HEK293 (cell line): ENCODE measurements at regions not wholly inside any gene's neighbourhood (a gene's known extent, or its start where the extent isn't known, plus 50 kb on each side); places are given as distances from the start of the nearest gene placed in this dataset.

Experiments
- CTCF ChIA-PET: fragments of 350-600 bp; formaldehyde crosslinking; extraction: SDS; loops from one replicate; lab custom pipeline; 2021; ENCODE audit warnings: antibody characterized with exemption; lab: Yijun Ruan, JAX
- POLR2A ChIA-PET: fragments of 300-600 bp; formaldehyde crosslinking; extraction: SDS; loops from one replicate; lab custom pipeline; 2020; ENCODE audit warnings: antibody characterized with exemption, inconsistent platforms; lab: Yijun Ruan, JAX
- H3K27ac ChIP-seq: fragments of 200-500 bp; sonication (Bioruptor generic); 2 replicates; pipeline ENCODE4 v1.5.1; 2014; ENCODE audit warnings: low read depth, low read length, control low read depth, inconsistent platforms; ENCODE audit errors: extremely low read depth
- H3K36me3 ChIP-seq, 2 experiments: fragments of 200-500 bp in 1 of 2; sonication (Bioruptor generic) in 1 of 2; 1 replicate in 1 of 2; 2 replicates in 1 of 2; pipeline ENCODE4 v1.5.1; 2014 to 2017; ENCODE audit warnings: inconsistent platforms in 2 of 2, low read length in 2 of 2; ENCODE audit not compliant: control insufficient read depth in 2 of 2, insufficient read depth in 1 of 2
- H3K4me1 ChIP-seq: fragments of 200-500 bp; sonication (Bioruptor generic); 2 replicates; pipeline ENCODE4 v1.5.1; 2014; ENCODE audit warnings: mild to moderate bottlenecking, low read length, inconsistent platforms; ENCODE audit not compliant: control insufficient read depth, insufficient read depth
- H3K4me3 ChIP-seq: 2 replicates; pipeline ENCODE4 v1.5.1; 2011; ENCODE audit warnings: low read depth, mild to moderate bottlenecking, control low read depth, low read length, moderate library complexity
- H3K9me3 ChIP-seq: fragments of 200-500 bp; sonication (Bioruptor generic); 2 replicates; pipeline ENCODE4 v1.5.1; 2014; ENCODE audit warnings: low read depth, low read length, inconsistent platforms; ENCODE audit not compliant: control insufficient read depth, insufficient read depth
- OVOL3 ChIP-seq: fragments of 450-650 bp; formaldehyde crosslinking; IDR thresholded peaks from 2 replicates; pipeline ENCODE4 v1.5.1; 2016; ENCODE audit warnings: missing biosample characterization, missing genetic modification characterization
- RBAK ChIP-seq: fragments of 450-650 bp; formaldehyde crosslinking; IDR thresholded peaks from 2 replicates; pipeline ENCODE4 v1.5.1; 2016; ENCODE audit warnings: missing biosample characterization, missing genetic modification characterization
- SCRT1 ChIP-seq: fragments of 450-650 bp; formaldehyde crosslinking; IDR thresholded peaks from 2 replicates; pipeline ENCODE4 v1.5.1; 2016; ENCODE audit warnings: missing biosample characterization, missing genetic modification characterization, borderline replicate concordance
- ZBTB20 ChIP-seq: fragments of 450-650 bp; formaldehyde crosslinking; IDR thresholded peaks from 2 replicates; pipeline ENCODE4 v1.5.1; 2016; ENCODE audit warnings: missing biosample characterization, missing genetic modification characterization
- ZNF121 ChIP-seq: fragments of 450-650 bp; formaldehyde crosslinking; IDR thresholded peaks from 2 replicates; pipeline ENCODE4 v1.5.1; 2016; ENCODE audit warnings: missing biosample characterization, missing genetic modification characterization
- ZNF138 ChIP-seq: fragments of 450-650 bp; formaldehyde crosslinking; IDR thresholded peaks from 2 replicates; pipeline ENCODE4 v1.5.1; 2016; ENCODE audit warnings: missing biosample characterization, missing genetic modification characterization, borderline replicate concordance
- ZNF292 ChIP-seq: fragments of 450-650 bp; formaldehyde crosslinking; IDR thresholded peaks from 2 replicates; pipeline ENCODE4 v1.5.1; 2016; ENCODE audit warnings: low read depth, missing biosample characterization, missing genetic modification characterization, borderline replicate concordance
- ZNF48 ChIP-seq: fragments of 450-650 bp; formaldehyde crosslinking; IDR thresholded peaks from 2 replicates; pipeline ENCODE4 v1.5.1; 2016; ENCODE audit warnings: missing biosample characterization, missing genetic modification characterization
- ZNF529 ChIP-seq: fragments of 450-650 bp; formaldehyde crosslinking; IDR thresholded peaks from 2 replicates; pipeline ENCODE4 v1.5.1; 2017; ENCODE audit warnings: missing genetic modification characterization, missing biosample characterization; ENCODE audit not compliant: insufficient replicate concordance
- ZNF555 ChIP-seq: fragments of 450-650 bp; formaldehyde crosslinking; conservative IDR thresholded peaks from 2 replicates; pipeline ENCODE4 v1.5.1; 2017; ENCODE audit warnings: missing biosample characterization, mild to moderate bottlenecking, missing genetic modification characterization, inconsistent platforms
- ZNF560 ChIP-seq: fragments of 450-650 bp; formaldehyde crosslinking; IDR thresholded peaks from 2 replicates; pipeline ENCODE4 v1.5.1; 2017; ENCODE audit warnings: missing biosample characterization, missing genetic modification characterization, borderline replicate concordance
- ZNF626 ChIP-seq: fragments of 450-650 bp; sonication (Bioruptor Pico); formaldehyde crosslinking; IDR thresholded peaks from 2 replicates; pipeline ENCODE4 v1.5.1; 2018; ENCODE audit warnings: missing biosample characterization, missing genetic modification characterization, inconsistent platforms
- ZNF768 ChIP-seq: fragments of 450-650 bp; formaldehyde crosslinking; IDR thresholded peaks from 2 replicates; pipeline ENCODE4 v1.5.1; 2018; ENCODE audit warnings: missing biosample characterization, mild to moderate bottlenecking, missing genetic modification characterization
- ZSCAN16 ChIP-seq: fragments of 450-650 bp; formaldehyde crosslinking; IDR thresholded peaks from 2 replicates; pipeline ENCODE4 v1.5.1; 2016; ENCODE audit warnings: missing biosample characterization, missing genetic modification characterization
- TF ChIP-seq, protein P1 (sequence below): fragments of 450-650 bp; formaldehyde crosslinking; IDR thresholded peaks from 2 replicates; pipeline ENCODE4 v1.5.1; 2017; ENCODE audit warnings: missing biosample characterization, missing genetic modification characterization
- TF ChIP-seq, protein P2 (sequence below): fragments of 450-650 bp; formaldehyde crosslinking; IDR thresholded peaks from 2 replicates; pipeline ENCODE4 v1.5.1; 2017; ENCODE audit warnings: missing biosample characterization, missing genetic modification characterization
- TF ChIP-seq, protein P3 (sequence below): fragments of 450-650 bp; formaldehyde crosslinking; IDR thresholded peaks from 2 replicates; pipeline ENCODE4 v1.5.1; 2016; ENCODE audit warnings: missing biosample characterization, missing genetic modification characterization
- TF ChIP-seq, protein P4 (sequence below): sonication (generic); formaldehyde crosslinking; IDR thresholded peaks from 2 replicates; pipeline ENCODE4 v1.8.1; 2022; ENCODE audit warnings: mild to moderate bottlenecking, moderate library complexity, missing genetic modification reagents
- TF ChIP-seq, protein P5 (sequence below): fragments of 450-650 bp; formaldehyde crosslinking; IDR thresholded peaks from 2 replicates; pipeline ENCODE4 v1.5.1; 2016; ENCODE audit warnings: missing biosample characterization, missing genetic modification characterization, borderline replicate concordance
- TF ChIP-seq, protein P6 (sequence below): fragments of 450-650 bp; formaldehyde crosslinking; IDR thresholded peaks from 2 replicates; pipeline ENCODE4 v1.5.1; 2017; ENCODE audit warnings: missing biosample characterization, missing genetic modification characterization

DNA sequence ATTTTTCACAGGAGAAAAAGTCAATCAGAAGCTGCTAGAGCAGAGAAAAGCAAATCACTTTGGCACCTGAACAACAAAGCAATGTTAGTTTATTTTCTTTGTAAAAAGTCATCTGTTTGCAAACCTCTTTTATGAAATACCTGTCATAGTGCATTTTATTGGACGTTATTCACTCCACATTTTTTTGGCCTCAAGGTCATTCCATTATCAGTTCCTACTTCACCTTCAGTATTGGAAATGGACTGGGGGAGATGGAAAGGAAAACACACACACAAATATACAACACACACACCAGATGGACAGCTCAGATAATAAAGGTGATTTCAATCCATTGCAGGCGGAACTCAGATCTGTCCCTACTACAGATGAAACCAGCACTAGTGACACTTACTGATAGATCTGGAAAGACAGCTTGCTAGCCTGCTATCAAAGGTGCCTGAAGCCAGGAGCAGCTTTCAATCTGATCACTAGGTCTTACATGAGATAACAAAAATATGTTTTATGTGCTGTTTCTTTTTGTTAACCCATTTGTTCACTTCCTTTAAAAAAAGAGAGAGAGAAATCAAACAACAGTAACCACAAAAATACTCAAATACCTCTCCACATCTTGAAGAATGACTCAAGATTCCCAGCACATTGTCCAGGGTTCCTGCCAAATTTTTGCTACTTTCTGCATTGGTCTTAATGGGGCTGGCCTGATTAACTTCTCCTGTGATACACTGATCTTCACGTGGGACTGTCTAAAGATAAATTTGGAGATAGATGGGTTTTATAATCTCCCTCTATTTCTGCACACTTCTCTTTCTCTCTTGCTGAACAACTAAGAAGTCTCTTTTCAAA is 844.3 kb upstream of the TENM4 start:
- Histone ChIP-seq H3K4me3 (no peak overlapping the region), H3K36me3 (no peaks in the 10 kb centered on the region), H3K27ac (no peak overlapping the region), H3K4me1 (no peaks in the 10 kb centered on the region), H3K9me3 (no peaks in the 10 kb centered on the region)
- no peak for TF ChIP-seq ZNF48 (tag by site-specific recombination)
- no peak for TF ChIP-seq SCRT1
- TF ChIP-seq, protein P1, sequence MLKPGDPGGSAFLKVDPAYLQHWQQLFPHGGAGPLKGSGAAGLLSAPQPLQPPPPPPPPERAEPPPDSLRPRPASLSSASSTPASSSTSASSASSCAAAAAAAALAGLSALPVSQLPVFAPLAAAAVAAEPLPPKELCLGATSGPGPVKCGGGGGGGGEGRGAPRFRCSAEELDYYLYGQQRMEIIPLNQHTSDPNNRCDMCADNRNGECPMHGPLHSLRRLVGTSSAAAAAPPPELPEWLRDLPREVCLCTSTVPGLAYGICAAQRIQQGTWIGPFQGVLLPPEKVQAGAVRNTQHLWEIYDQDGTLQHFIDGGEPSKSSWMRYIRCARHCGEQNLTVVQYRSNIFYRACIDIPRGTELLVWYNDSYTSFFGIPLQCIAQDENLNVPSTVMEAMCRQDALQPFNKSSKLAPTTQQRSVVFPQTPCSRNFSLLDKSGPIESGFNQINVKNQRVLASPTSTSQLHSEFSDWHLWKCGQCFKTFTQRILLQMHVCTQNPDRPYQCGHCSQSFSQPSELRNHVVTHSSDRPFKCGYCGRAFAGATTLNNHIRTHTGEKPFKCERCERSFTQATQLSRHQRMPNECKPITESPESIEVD (tag by site-specific recombination), result no peak
- no peak for TF ChIP-seq ZNF138 (tag by site-specific recombination)
- no peak for TF ChIP-seq ZNF560
- no peak for TF ChIP-seq OVOL3 (tag by site-specific recombination)
- no peak for TF ChIP-seq ZSCAN16 (tag by site-specific recombination)
- TF ChIP-seq ZNF626 (tag by site-specific recombination), result no peak
- TF ChIP-seq, protein P2, sequence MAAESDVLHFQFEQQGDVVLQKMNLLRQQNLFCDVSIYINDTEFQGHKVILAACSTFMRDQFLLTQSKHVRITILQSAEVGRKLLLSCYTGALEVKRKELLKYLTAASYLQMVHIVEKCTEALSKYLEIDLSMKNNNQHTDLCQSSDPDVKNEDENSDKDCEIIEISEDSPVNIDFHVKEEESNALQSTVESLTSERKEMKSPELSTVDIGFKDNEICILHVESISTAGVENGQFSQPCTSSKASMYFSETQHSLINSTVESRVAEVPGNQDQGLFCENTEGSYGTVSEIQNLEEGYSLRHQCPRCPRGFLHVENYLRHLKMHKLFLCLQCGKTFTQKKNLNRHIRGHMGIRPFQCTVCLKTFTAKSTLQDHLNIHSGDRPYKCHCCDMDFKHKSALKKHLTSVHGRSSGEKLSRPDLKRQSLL, result no peak
- no peak for TF ChIP-seq ZNF768 (tag by site-specific recombination)
- TF ChIP-seq, protein P3, sequence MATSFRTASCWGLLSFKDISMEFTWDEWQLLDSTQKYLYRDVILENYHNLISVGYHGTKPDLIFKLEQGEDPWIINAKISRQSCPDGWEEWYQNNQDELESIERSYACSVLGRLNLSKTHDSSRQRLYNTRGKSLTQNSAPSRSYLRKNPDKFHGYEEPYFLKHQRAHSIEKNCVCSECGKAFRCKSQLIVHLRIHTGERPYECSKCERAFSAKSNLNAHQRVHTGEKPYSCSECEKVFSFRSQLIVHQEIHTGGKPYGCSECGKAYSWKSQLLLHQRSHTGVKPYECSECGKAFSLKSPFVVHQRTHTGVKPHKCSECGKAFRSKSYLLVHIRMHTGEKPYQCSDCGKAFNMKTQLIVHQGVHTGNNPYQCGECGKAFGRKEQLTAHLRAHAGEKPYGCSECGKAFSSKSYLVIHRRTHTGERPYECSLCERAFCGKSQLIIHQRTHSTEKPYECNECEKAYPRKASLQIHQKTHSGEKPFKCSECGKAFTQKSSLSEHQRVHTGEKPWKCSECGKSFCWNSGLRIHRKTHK, result no peak
- no peak for TF ChIP-seq ZBTB20
- TF ChIP-seq, protein P4, sequence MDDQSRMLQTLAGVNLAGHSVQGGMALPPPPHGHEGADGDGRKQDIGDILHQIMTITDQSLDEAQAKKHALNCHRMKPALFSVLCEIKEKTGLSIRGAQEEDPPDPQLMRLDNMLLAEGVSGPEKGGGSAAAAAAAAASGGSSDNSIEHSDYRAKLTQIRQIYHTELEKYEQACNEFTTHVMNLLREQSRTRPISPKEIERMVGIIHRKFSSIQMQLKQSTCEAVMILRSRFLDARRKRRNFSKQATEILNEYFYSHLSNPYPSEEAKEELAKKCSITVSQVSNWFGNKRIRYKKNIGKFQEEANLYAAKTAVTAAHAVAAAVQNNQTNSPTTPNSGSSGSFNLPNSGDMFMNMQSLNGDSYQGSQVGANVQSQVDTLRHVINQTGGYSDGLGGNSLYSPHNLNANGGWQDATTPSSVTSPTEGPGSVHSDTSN (CRISPR knock-in tag), result no peak
- TF ChIP-seq, protein P5, sequence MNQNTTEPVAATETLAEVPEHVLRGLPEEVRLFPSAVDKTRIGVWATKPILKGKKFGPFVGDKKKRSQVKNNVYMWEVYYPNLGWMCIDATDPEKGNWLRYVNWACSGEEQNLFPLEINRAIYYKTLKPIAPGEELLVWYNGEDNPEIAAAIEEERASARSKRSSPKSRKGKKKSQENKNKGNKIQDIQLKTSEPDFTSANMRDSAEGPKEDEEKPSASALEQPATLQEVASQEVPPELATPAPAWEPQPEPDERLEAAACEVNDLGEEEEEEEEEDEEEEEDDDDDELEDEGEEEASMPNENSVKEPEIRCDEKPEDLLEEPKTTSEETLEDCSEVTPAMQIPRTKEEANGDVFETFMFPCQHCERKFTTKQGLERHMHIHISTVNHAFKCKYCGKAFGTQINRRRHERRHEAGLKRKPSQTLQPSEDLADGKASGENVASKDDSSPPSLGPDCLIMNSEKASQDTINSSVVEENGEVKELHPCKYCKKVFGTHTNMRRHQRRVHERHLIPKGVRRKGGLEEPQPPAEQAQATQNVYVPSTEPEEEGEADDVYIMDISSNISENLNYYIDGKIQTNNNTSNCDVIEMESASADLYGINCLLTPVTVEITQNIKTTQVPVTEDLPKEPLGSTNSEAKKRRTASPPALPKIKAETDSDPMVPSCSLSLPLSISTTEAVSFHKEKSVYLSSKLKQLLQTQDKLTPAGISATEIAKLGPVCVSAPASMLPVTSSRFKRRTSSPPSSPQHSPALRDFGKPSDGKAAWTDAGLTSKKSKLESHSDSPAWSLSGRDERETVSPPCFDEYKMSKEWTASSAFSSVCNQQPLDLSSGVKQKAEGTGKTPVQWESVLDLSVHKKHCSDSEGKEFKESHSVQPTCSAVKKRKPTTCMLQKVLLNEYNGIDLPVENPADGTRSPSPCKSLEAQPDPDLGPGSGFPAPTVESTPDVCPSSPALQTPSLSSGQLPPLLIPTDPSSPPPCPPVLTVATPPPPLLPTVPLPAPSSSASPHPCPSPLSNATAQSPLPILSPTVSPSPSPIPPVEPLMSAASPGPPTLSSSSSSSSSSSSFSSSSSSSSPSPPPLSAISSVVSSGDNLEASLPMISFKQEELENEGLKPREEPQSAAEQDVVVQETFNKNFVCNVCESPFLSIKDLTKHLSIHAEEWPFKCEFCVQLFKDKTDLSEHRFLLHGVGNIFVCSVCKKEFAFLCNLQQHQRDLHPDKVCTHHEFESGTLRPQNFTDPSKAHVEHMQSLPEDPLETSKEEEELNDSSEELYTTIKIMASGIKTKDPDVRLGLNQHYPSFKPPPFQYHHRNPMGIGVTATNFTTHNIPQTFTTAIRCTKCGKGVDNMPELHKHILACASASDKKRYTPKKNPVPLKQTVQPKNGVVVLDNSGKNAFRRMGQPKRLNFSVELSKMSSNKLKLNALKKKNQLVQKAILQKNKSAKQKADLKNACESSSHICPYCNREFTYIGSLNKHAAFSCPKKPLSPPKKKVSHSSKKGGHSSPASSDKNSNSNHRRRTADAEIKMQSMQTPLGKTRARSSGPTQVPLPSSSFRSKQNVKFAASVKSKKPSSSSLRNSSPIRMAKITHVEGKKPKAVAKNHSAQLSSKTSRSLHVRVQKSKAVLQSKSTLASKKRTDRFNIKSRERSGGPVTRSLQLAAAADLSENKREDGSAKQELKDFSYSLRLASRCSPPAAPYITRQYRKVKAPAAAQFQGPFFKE (tag by site-specific recombination), result no peak
- no peak for TF ChIP-seq ZNF121 (tag by site-specific recombination)
- TF ChIP-seq ZNF292, result no peak
- no peak for TF ChIP-seq RBAK
- TF ChIP-seq, protein P6, sequence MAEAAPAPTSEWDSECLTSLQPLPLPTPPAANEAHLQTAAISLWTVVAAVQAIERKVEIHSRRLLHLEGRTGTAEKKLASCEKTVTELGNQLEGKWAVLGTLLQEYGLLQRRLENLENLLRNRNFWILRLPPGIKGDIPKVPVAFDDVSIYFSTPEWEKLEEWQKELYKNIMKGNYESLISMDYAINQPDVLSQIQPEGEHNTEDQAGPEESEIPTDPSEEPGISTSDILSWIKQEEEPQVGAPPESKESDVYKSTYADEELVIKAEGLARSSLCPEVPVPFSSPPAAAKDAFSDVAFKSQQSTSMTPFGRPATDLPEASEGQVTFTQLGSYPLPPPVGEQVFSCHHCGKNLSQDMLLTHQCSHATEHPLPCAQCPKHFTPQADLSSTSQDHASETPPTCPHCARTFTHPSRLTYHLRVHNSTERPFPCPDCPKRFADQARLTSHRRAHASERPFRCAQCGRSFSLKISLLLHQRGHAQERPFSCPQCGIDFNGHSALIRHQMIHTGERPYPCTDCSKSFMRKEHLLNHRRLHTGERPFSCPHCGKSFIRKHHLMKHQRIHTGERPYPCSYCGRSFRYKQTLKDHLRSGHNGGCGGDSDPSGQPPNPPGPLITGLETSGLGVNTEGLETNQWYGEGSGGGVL (tag by site-specific recombination), result no peak
- TF ChIP-seq ZNF529 (tag by site-specific recombination), result no peak
- no peak for TF ChIP-seq ZNF555 (tag by site-specific recombination)
- ChIA-PET POLR2A (no interaction called here), CTCF (no interaction called here)
